Retinal pigment epithelial cell (primary cell): ENCODE measurements at regions not wholly inside any gene's neighbourhood (a gene's known extent, or its start where the extent isn't known, plus 50 kb on each side); places are given as distances from the start of the nearest gene placed in this dataset.

Source experiments
- DNase-seq: peaks from one replicate; pipeline ENCODE4 v3.0.0-alpha.2; 2010; ENCODE audit warnings: low read depth
- H3K4me3 ChIP-seq: 2 replicates; pipeline ENCODE4 v1.5.1; 2011; ENCODE audit warnings: mild to moderate bottlenecking, low read length, control low read depth, moderate library complexity
- TF ChIP-seq, protein P1 (sequence below): conservative IDR thresholded peaks from 2 replicates; pipeline ENCODE4 v1.5.1; 2011; ENCODE audit warnings: low read depth, low read length, control low read depth, inconsistent platforms

DNA sequence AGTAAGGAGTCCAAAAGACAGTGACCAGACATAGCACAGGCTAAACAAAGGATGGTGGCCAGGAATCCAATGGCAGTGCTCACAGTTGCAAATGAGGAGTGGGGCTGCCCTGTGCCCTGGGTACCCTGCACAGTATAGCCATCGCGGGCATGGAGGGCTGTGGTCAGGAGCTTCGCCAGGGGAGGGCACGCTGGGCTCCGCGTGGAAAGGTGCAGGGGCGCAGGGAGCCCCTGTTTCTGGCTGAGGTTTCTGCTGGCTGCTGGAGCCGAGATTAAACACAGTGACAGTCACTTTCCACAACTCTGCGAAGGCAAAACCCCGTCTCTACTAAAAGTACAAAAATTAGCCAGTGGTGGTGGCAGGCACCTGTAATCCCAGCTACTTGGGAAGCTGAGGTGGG, 194.7 kb downstream of the GALR1 start:
- TF ChIP-seq, protein P1, sequence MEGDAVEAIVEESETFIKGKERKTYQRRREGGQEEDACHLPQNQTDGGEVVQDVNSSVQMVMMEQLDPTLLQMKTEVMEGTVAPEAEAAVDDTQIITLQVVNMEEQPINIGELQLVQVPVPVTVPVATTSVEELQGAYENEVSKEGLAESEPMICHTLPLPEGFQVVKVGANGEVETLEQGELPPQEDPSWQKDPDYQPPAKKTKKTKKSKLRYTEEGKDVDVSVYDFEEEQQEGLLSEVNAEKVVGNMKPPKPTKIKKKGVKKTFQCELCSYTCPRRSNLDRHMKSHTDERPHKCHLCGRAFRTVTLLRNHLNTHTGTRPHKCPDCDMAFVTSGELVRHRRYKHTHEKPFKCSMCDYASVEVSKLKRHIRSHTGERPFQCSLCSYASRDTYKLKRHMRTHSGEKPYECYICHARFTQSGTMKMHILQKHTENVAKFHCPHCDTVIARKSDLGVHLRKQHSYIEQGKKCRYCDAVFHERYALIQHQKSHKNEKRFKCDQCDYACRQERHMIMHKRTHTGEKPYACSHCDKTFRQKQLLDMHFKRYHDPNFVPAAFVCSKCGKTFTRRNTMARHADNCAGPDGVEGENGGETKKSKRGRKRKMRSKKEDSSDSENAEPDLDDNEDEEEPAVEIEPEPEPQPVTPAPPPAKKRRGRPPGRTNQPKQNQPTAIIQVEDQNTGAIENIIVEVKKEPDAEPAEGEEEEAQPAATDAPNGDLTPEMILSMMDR = no peak
- DNase-seq = no peak
- H3K4me3 ChIP-seq = no peak overlapping the region

DNA sequence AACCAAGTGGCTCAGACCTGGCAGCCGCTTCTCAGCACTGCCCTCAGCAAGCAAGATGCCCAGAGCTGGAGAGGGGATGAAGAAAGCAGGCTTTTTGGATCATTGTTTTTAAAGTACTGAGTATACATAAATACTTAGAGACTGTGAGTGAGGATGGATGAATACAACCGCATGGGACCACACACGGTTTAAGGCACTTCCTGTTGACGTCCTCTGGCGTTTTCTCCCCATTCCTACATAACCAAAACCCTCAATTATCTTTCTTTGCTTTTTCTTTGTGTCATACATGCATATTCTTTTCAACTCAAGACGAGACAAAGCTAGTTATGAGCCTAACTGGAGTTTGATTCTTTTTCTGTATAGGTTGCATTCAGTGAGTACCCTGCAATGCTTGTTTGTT, 198.4 kb downstream of the GALR1 start:
- TF ChIP-seq, protein P1 = no peak
- no peak for DNase-seq
- no peak overlapping the region for H3K4me3 ChIP-seq

DNA sequence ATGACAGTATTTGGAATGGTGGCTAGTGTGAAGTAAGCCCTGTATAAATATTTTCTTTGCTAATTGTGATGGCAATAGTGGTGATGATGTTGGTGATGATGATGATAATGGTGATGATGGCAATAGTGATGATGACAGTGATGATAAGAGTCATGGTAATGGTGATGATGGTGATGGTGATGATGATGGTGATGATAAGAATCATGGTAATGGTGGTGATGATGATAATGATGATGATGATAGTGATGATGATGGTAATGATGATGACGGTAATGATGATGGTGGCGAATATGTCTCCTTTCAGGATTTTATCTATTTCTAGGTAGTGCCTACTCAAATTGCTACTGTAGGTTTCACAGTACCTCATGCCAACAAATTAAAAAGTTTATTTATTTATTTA, 205.4 kb downstream of the GALR1 start:
- DNase-seq = no peak
- no peak overlapping the region for H3K4me3 ChIP-seq
- TF ChIP-seq, protein P1 = no peak

DNA sequence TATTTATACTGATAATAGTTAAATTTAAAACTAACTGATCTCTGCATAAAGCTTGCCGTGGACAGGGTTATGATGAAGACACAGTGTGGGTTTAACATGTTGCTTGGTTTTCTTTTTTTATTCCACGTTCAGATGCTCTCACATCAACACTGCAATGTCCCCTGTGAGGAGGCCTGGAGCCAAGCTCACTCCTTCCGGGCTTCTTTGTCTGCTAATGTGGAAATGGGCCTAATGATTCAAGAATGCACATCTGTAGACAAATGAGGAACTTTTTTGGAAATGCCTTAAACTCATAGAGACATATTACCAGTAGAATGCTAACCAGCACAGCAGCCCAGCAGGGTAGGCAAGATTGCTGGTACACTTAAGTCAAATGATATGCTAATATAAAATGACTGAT, 208.0 kb downstream of the GALR1 start:
- DNase-seq = no peak
- no peak overlapping the region for H3K4me3 ChIP-seq
- TF ChIP-seq, protein P1 = no peak

DNA sequence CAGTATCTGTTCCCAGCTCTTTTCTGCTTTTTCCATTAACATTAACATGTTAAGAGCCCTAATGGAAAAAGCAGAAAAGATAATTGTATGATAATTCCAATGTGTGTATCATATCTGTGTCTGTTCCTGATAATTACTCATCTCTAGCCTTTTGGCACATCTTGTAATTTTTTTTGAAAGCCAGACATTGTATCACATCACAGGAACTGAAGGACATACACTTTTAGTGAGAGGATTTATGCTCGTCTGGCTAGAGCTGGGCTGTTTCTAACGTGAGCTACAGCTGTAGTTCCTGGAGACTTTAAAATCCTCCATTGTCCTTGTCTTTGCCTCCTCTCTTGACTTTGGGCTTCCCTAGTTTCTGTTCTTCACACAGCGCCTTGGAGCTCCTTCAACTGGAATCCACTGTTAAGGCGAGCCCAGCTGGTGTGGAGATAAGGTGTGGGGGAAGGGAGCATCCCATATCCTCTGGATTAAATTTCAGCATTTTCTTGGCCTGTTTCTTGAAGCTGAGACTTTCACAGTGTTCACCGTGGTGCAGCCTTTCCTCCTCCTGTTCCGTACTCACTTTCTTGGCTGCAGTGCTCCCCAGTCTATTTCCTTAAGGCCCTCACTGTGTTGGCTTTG, 211.5 kb downstream of the GALR1 start:
- no peak for DNase-seq
- H3K4me3 ChIP-seq = no peak overlapping the region
- TF ChIP-seq, protein P1 = no peak

DNA sequence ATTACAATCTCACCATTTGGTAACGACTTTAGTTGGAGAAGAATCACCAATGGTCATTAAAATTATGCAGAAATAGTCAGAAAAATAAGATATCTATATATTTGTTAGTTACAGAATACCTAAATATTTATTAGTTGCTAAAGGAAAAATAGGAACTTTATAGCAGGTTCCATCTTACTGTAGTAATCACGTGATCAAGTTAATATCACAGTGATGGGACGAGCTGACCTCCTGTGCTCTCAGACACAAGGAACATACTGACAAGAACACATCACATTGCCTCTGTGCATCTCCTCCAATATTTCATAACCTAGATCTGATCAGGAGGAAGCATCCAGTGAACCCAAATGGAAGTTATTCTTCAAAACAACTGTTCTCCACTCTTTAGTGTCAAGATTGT, 215.3 kb downstream of the GALR1 start:
- no peak overlapping the region for H3K4me3 ChIP-seq
- no peak for DNase-seq
- TF ChIP-seq, protein P1 = no peak

DNA sequence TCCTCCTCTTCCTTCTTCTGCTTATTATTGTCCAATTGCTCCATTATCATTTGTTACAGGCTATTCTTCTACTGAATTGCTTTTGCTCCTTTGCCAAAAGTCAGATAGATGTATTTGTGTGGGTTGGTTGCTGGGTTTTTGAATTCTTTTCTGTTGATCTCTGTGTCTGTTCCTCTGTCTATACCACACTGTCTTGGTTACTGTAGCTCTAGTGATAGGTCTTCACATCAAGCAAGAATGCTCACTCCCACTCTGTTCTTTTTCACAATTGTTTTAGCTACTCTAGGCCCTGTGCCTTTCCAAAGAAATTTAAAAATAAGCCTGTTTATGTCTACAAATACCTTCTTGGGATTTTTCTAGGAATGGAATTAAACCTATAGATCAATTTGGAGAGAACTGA, 217.2 kb downstream of the GALR1 start:
- no peak for DNase-seq
- H3K4me3 ChIP-seq = no peak overlapping the region
- TF ChIP-seq, protein P1 = no peak
